ENCODE measurements at regions not wholly inside any gene's neighbourhood (a gene's known extent, or its start where the extent isn't known, plus 50 kb on each side); places are given as distances from the start of the nearest gene placed in this dataset.

GRCh38 chr13:44692173-44692713 is 116.1 kb upstream of the TSC22D1 start:
- Histone ChIP-seq H3K9me3 (no peaks in the 10 kb centered on the region), H3K4me1 (no peaks in the 10 kb centered on the region), H3K27ac (no peak overlapping the region), H3K4me3 (no peak overlapping the region), H3K4me2 (no peak overlapping the region)
- 71% methylated on average over 2 of the region's 2 CpGs for WGBS (ENCODE audit: missing lambda C conversion rate)
- CTCF ChIA-PET, result interaction anchor here (0.6 to 0.7 kb wide), 3 partner anchors 18 to 457 kb away, joined by 3 to 4 read pairs (median 4); no protein-coding TSS in a partner anchor
- ATAC-seq, result peak; percentile 62 to 76; a peak in 4 of 6 replicates
- POLR2A ChIA-PET, result interaction anchor here (1.0 kb wide), 1 partner anchor 124 kb away, joined by 3 read pairs; no protein-coding TSS in a partner anchor
- DNase-seq (ENCODE audit: low read depth in 1 of 2, low spot score in 1 of 2), result peak in 1 of 2 experiments; percentile 53
- FAIRE-seq, result no peak
- TF ChIP-seq TFCP2L1 (CRISPR knock-in tag; IDR thresholded peaks at IDR 0.05) (peak; percentile 93), CEBPB (IDR thresholded peaks at IDR 0.05) (no peak), SMC3 (IDR thresholded peaks at IDR 0.05) (no peak), PHF8 (IDR thresholded peaks at IDR 0.05; ENCODE audit: borderline replicate concordance, low read depth) (no peak), POLR2A (IDR thresholded peaks at IDR 0.05; ENCODE audit: low read length) (peak; percentile 26; the same call in 1 of the 2 replicates), JUNB (IDR thresholded peaks at IDR 0.05) (no peak), MAFK (IDR thresholded peaks at IDR 0.05; ENCODE audit: partially characterized antibody) (no peak), BCL3 (IDR thresholded peaks at IDR 0.05) (no peak), FOSL2 (IDR thresholded peaks at IDR 0.05) (no peak), FOSL2 (CRISPR knock-in tag; IDR thresholded peaks at IDR 0.05) (no peak), ZFP36 (IDR thresholded peaks at IDR 0.05; ENCODE audit: borderline replicate concordance, partially characterized antibody) (no peak), MAX (IDR thresholded peaks at IDR 0.05) (no peak), EHF (CRISPR knock-in tag; IDR thresholded peaks at IDR 0.05) (no peak), HOXA7 (CRISPR knock-in tag; IDR thresholded peaks at IDR 0.05) (peak; percentile 96), USF2 (IDR thresholded peaks at IDR 0.05) (no peak), RARB (CRISPR knock-in tag; IDR thresholded peaks at IDR 0.05) (peak; percentile 76; the same call in 1 of the 2 replicates), POLR2AphosphoS2 (conservative IDR thresholded peaks at IDR 0.05; ENCODE audit: low read length) (no peak), CBX2 (IDR thresholded peaks at IDR 0.05; ENCODE audit: borderline replicate concordance, low read depth) (no peak), JUN (IDR thresholded peaks at IDR 0.05) (no peak), TP53 (CRISPR knock-in tag; IDR thresholded peaks at IDR 0.05) (peak; percentile 95), ELK1 (IDR thresholded peaks at IDR 0.05; ENCODE audit: low read depth, low read length) (no peak), ATOH8 (CRISPR knock-in tag; IDR thresholded peaks at IDR 0.05; ENCODE audit: low read depth) (no peak), ZSCAN20 (CRISPR knock-in tag; IDR thresholded peaks at IDR 0.05) (no peak), RNF2 (IDR thresholded peaks at IDR 0.05; ENCODE audit: borderline replicate concordance, low read depth) (no peak), GATA3 (IDR thresholded peaks at IDR 0.05; ENCODE audit: borderline replicate concordance) (no peak), ZC3H11A (IDR thresholded peaks at IDR 0.05) (no peak), ZNF302 (CRISPR knock-in tag; IDR thresholded peaks at IDR 0.05) (no peak), EP300 (IDR thresholded peaks at IDR 0.05) (no peak), CTCF (IDR thresholded peaks at IDR 0.05) (no peak), NPAS2 (CRISPR knock-in tag; IDR thresholded peaks at IDR 0.05; ENCODE audit: borderline replicate concordance) (no peak), BHLHE40 (IDR thresholded peaks at IDR 0.05; ENCODE audit: low read depth, low read length) (no peak), HOXB13 (CRISPR knock-in tag; IDR thresholded peaks at IDR 0.05; ENCODE audit: low read depth) (no peak), SREBF2 (IDR thresholded peaks at IDR 0.05) (no peak), HOXB5 (CRISPR knock-in tag; IDR thresholded peaks at IDR 0.05) (no peak), FOSB (CRISPR knock-in tag; IDR thresholded peaks at IDR 0.05) (peak; percentile 97), FOXS1 (CRISPR knock-in tag; IDR thresholded peaks at IDR 0.05) (no peak), EHMT2 (IDR thresholded peaks at IDR 0.05; ENCODE audit: low read depth) (no peak), CHD4 (IDR thresholded peaks at IDR 0.05; ENCODE audit: borderline replicate concordance) (no peak), RFX5 (IDR thresholded peaks at IDR 0.05) (no peak), RCOR1 (IDR thresholded peaks at IDR 0.05; ENCODE audit: low read depth, low read length) (no peak)
